Jurkat, Clone E6-1 (cell line): ENCODE measurements at regions not wholly inside any gene's neighbourhood (a gene's known extent, or its start where the extent isn't known, plus 50 kb on each side); places are given as distances from the start of the nearest gene placed in this dataset.

Experiments used
- DNase-seq: peaks from one replicate; pipeline ENCODE4 v3.0.0-alpha.2; 2011; ENCODE audit warnings: low read depth, low spot score
- H3K4me3 ChIP-seq: 2 replicates; pipeline ENCODE4 v1.5.1; 2011; ENCODE audit warnings: mild to moderate bottlenecking, low read length, control low read depth, moderate library complexity

DNA sequence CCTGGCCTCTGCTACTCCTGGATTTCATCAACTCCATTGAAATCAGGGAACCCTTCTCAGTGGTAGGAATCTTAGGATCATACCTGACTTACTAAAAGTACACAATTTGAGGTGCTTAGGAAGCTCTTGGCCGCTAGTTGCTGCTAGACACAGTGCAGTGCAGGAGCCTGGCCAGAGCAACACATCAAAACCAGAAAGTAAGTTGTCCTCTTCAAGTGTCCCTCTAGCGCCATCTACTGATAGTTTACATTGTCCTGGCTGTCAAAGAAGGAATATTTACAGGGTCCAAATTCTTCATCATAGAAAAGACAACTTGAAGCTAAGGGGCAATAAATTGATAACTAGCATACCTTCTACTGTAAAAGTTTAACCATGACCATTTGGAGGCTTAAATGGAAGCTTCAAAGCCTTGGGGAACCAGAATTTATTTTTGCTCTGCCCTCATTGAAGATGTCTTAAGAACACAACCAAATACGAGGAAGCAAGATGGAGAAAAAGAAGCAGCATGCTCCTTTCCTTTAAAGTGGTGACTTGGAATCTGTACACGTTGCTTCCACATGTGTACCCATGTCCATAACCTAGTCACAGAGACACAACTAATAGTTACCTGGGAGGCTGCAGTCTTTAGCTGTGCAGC lies 889.1 kb upstream of the GCFC2 start:
- DNase-seq: peak; percentile 79

GRCh38 chr2:76584474-76584873 lies 873.8 kb upstream of the GCFC2 start:
- DNase-seq: no peak
- no peak overlapping the region for H3K4me3 ChIP-seq

More for the DNA sequence above, 889.1 kb upstream of the GCFC2 start:
- H3K4me3 ChIP-seq: no peak overlapping the region

DNA sequence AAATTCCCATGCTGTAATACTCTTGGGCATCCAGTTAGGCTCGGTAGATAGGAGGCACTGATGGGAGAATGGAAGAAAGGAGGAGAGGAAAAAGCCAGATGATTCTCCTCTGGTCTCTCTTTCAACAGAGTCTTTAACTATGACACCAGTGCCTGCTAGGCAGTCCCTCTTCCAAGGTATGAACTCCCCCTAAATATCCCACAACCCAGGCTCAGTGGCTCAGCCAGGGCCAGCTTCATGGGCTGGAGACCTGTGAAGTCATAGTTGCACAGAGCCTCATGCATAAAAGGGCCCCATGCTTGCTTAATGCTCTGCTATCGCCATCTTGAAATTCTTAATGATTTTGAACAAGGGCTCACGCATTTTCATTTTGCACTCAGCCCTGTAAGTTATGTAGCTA lies 869.2 kb upstream of the GCFC2 start:
- H3K4me3 ChIP-seq: no peak overlapping the region
- no peak for DNase-seq

DNA sequence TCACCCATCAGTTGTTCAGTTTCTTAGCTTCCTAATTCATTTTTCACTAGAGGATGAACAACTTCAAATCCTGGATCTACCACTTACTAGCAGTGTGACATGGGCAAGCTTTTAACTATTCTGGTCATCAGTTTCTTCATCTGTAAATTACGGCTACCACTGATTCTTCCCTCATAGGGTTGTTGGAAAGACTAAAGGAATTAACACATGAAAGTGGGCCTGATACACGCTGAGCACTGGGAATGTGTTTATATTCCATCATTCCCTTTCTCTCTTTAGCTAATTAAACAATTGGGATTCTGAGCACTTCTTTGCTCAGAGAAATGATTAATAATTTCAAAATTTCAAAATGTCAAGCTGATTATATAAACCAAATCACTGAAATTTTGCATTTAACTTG lies 862.3 kb upstream of the GCFC2 start:
- DNase-seq: no peak
- no peak overlapping the region for H3K4me3 ChIP-seq

GRCh38 chr2:76569819-76570218 lies 859.1 kb upstream of the GCFC2 start:
- no peak for DNase-seq
- H3K4me3 ChIP-seq: no peak overlapping the region

DNA sequence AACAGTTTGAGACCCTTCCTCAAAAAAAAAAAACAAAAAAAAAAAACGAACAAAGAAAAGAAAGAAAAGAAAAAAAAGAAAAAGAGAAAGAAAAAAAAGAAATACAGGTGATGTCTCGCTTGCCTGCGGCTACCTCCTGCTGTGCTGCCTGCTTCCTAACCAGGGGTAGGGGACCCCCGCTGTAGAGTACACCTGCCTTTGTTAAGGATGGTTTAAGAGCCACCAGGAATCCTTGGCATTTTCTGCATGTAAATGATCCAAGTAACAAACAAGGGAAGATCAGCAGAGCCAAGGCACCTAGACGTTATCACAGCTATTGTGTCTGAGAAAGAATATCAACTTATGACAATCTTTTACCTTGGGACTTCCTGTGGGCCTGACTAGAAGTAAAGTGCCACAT lies 856.8 kb upstream of the GCFC2 start:
- no peak for DNase-seq

DNA sequence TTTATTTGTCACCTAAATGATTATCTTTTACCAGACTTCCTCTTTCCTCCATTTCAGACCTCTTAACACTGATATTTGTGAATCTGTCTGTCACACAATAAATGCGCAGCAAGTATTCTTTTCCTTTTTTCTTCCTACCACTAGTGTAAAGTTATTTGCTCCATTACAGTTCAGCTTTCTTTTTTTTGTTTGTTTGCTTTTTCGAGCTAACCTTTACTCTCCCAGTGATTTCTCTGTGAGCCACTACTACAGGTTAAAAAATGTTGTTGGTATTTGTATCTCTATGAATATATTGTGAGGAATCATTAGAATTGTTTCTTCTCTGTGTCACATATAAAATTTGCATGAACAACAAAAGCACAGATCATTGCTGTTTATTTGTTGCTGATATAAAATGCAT lies 854.0 kb upstream of the GCFC2 start:
- H3K4me3 ChIP-seq: no peak overlapping the region
- no peak for DNase-seq

More for the DNA sequence above, 856.8 kb upstream of the GCFC2 start:
- no peak overlapping the region for H3K4me3 ChIP-seq

DNA sequence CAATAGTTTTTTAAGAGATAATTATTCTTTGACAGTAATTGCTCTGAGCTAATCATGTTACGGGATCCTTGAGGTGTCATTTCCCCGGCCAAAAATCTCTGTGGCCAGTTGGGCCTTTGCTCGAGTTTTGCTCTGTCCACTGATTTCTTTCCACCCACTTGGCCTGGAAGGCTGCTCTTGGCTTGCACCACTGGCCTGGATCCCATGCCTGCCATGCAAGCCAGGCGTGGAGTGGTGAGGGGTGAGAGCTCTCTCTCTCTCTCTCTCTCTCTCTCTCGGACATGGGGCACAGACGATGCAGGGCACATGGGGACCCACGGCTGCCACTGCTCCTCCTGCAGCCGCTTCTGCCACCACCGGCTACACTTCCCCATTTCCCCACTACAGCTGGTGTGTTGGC lies 853.0 kb upstream of the GCFC2 start:
- no peak for DNase-seq
- H3K4me3 ChIP-seq: no peak overlapping the region

GRCh38 chr2:76558157-76558556 lies 847.4 kb upstream of the GCFC2 start:
- DNase-seq: no peak
- H3K4me3 ChIP-seq: no peak overlapping the region

GRCh38 chr2:76556018-76556417 lies 845.3 kb upstream of the GCFC2 start:
- no peak for DNase-seq
- H3K4me3 ChIP-seq: no peak overlapping the region

- DNase-seq: no peak
- H3K4me3 ChIP-seq: no peak overlapping the region
Measured at GRCh38 chr2:76546207-76546606, 835.5 kb upstream of the GCFC2 start.

DNA sequence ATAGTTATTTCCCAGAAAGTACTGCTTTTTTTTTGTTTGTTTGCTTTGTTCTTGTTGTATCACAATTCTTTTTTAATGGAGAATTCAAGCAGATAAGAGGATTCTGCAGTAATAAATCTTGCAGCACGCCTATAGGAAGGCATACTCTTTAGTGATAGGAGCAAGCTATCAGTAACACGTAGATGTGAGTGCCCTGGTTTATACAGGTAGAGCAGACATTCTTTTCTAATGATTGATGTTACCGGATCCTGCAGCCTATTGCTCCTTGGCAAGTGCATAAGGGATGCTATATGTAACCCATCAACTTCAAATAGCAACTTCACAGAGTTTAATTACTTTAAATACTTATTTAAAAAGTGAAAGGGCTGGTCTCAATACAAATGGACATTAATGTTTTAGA lies 834.2 kb upstream of the GCFC2 start:
- DNase-seq: no peak
- no peak overlapping the region for H3K4me3 ChIP-seq

GRCh38 chr2:76517574-76517909 lies 806.8 kb upstream of the GCFC2 start:
- no peak overlapping the region for H3K4me3 ChIP-seq
- no peak for DNase-seq

DNA sequence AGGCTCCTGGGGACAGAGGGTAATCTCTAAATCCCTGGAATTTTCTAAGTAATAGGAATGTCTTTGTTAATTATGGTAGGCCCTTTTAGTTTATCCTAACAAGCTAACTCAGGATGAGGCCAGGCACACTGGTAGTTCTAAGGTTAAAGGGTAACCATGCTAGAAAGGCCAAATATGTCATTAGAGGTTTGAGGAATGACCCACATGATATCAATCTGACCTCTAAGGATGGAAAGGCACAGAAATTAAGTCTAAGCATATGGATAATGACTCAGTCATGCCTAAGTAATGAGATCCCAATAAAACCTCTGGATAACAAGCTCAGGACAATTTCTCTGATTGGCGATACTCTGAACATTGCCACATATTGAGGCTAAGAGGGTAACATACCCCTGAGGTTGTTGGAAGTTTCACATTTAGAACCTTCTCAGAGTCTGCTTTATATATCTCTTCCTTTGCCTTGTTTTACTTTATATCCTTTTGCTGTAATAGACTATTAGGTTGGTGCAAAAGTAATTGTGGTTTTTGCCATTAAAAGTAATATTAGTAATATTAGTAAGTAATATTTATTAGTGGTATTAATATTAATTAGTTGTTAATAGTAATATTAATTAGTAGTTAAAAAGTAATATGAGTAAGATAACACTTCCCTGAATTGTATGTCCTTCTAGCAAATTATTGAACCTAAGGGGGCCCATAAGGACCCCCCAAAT lies 806.3 kb upstream of the GCFC2 start:
- no peak overlapping the region for H3K4me3 ChIP-seq
- no peak for DNase-seq

- no peak for DNase-seq
- no peak overlapping the region for H3K4me3 ChIP-seq
Measured at GRCh38 chr2:76512201-76512820, 801.6 kb upstream of the GCFC2 start.

DNA sequence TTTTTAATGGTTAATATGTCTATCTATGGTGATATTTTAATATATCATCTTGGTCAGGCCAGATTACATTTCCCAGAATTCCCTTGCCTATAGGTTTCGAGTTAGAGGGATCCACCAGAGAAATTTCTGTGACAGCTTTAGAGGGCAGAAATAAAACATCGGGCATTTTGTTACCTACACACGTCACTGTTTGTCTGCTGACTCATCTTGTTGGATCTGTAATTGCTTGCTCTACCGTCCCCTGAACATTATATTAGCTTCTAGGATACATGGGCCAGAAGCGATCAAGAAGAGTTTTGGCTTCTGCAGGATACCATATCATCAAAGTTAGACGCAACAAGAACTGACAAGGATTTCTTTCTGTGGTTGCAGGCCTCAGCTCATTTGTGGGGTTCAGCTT lies 795.8 kb upstream of the GCFC2 start:
- no peak for DNase-seq
- H3K4me3 ChIP-seq: no peak overlapping the region

- no peak for DNase-seq
- no peak overlapping the region for H3K4me3 ChIP-seq
Measured at GRCh38 chr2:76501641-76502040, 790.9 kb upstream of the GCFC2 start.

GRCh38 chr2:76498360-76498759 lies 787.6 kb upstream of the GCFC2 start:
- H3K4me3 ChIP-seq: no peak overlapping the region
- no peak for DNase-seq

- no peak overlapping the region for H3K4me3 ChIP-seq
- no peak for DNase-seq
Measured at GRCh38 chr2:76491503-76491902, 780.8 kb upstream of the GCFC2 start.

- H3K4me3 ChIP-seq: no peak overlapping the region
- no peak for DNase-seq
Measured at GRCh38 chr2:76478266-76479035, 767.7 kb upstream of the GCFC2 start.
